ENCODE measurements at regions not wholly inside any gene's neighbourhood (a gene's known extent, or its start where the extent isn't known, plus 50 kb on each side); places are given as distances from the start of the nearest gene placed in this dataset.
"Not testable (repeated sequence)": the region's sequence is repeated elsewhere in the genome, so short reads cannot be mapped to it uniquely, and the experiment has no call there.

- no peak for DNase-seq (ENCODE audit: low spot score)
Measured at GRCh38 chr12:47311568-47311967, 231.8 kb upstream of the AMIGO2 start.

DNA sequence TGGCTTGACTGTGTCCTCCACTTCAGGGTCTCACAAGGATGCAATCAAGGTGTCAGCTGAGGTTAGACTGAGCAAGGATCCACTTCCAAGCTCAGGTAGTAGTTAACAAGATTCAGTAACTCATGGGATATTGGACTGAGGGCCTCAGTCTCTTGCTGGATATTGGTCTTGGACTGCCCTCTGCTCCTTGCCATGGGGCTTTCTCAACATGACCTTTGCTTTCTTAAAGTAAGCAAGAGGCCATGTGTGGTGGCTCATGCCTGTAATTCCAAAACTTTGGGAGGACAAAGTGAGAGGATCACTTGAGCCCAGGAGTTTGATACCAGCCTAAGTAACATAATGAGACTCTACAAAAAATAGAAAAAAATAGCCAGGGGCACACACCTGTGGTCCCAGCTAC, 231.3 kb upstream of the AMIGO2 start:
- DNase-seq (ENCODE audit: low spot score): no peak

DNA sequence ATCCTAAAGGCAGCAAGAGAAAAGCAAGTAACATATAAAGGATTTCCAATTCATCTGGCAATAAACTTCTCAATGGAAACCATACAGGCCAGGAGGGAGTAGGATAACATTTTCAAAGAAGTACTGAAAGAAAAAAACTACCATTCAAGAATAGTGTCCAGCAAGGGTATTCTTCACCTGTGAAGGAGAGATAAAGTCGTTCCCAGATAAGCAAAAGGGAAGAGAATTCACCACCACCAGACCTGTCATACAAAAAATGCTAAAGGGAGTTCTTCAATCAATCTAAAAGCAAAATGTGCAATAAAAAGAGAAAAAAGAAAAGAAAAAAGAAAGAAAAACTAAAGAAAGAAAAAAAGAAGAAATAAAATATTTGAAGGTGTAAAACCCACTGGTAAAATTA, 228.9 kb upstream of the AMIGO2 start:
- DNase-seq (ENCODE audit: low spot score): no peak

- no peak for DNase-seq (ENCODE audit: low spot score)
Measured at GRCh38 chr12:47307680-47308399, 228.1 kb upstream of the AMIGO2 start.

DNA sequence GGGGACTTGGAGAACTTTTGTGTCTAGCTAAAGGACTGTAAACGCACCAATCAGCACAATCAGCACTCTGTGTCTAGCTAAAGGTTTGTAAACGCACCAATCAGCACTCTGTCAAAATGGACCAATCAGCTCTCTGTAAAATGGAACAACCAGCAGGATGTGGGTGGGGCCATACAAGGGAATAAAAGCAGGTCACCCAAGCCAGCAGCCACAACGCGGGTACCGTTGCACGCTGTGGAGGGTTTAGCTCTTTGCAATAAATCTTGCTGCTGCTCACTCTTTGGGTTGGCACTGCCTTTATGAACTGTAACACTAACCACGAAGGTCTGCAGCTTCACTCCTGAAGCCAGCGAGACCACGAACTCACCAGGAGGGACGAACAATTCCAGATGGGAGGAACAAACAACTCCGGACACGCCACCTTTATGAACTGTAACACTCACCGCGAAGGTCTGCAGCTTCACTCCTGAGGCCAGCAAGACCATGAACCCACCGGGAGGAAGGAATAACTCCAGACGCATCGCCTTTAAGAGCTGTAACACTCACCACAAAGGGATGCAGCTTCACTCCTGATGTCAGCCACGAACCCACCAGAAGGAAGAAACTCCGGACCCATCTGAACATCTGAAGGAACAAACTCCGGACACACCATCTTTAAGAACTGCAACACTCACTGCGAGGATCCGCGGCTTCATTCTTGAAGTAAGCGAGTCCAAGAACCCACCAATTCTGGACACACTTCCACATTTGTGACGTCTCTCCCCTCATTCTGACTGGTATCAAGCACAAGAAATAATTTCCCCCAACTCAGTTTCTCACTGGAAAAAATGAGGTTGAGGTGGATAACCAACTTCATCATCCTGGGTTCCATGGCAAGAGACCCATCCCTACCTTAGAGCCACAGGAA, 227.3 kb upstream of the AMIGO2 start:
- not testable (repeated sequence) for DNase-seq (ENCODE audit: low spot score)

GRCh38 chr12:47306130-47306529, 226.4 kb upstream of the AMIGO2 start:
- no peak for DNase-seq (ENCODE audit: low spot score)

GRCh38 chr12:47305464-47305863, 225.7 kb upstream of the AMIGO2 start:
- no peak for DNase-seq (ENCODE audit: low spot score)

DNA sequence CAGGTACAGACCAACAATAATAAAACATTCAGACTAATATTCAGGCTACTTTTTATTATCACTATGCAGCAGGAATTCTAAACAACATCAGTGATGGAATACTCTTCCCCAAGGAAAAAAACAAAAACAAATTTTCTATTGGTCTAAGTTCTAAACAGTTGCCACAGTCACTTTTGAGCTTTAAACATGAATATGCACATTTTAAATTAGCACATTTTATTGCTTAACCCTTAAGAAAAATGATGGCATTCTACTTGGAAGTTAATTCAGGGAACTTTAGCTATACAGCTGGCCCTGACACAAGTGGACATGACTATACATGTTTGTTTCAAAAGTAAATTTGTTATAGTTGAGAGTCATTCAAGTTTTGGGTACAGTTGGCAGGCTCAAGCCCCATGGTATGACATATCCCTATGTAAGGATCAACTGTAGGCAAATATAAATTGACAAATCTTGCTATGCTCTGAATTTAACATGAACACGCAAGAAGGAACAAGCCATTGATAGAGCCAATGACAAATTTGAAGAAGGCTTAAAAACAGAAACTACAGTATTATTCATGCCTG, 224.3 kb upstream of the AMIGO2 start:
- DNase-seq (ENCODE audit: low spot score): no peak

DNA sequence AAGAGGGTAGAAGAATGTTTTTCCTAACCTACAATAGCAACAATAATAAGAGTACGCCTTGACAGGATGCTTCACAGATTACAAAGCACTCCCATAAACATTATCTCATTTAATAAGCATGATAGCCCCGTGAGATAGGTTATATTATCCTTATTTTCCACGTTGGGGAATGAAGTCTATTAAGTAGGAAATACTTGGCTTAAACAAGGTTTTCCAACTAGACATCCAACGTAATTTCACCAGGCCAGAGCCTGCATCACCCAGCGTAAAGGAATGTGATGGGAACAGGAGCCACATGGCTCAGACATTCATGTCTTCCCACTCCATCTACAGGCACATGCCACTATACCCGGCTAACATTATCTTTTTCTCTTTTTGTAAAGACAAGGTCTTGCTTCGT, 223.4 kb upstream of the AMIGO2 start:
- DNase-seq (ENCODE audit: low spot score): no peak

GRCh38 chr12:47302111-47302671, 222.4 kb upstream of the AMIGO2 start:
- peak; percentile 30 for DNase-seq (ENCODE audit: low spot score)

GRCh38 chr12:47299586-47299985, 219.8 kb upstream of the AMIGO2 start:
- no peak for DNase-seq (ENCODE audit: low spot score)

DNA sequence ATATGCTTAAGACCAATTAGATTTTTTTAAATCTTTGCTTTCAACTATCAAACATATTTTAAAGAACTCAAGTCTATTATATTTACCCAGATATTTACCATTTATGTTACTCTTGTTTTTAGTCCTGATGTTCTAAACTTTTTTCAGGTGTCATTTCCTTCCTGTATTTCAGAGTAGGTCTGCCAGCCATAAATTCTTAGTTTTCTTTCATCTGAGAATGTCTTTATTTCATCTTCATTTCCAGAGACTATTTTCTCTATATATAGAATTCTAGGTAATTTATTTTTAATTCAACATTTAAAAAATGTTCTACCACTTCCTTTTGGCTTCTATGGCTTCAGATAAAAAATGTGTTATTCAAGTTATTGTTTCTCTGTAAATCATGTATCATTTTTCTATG, 218.2 kb upstream of the AMIGO2 start:
- no peak for DNase-seq (ENCODE audit: low spot score)

GRCh38 chr12:47296828-47297227, 217.1 kb upstream of the AMIGO2 start:
- no peak for DNase-seq (ENCODE audit: low spot score)

- DNase-seq (ENCODE audit: low spot score): no peak
Measured at GRCh38 chr12:47293406-47293805, 213.6 kb upstream of the AMIGO2 start.

DNA sequence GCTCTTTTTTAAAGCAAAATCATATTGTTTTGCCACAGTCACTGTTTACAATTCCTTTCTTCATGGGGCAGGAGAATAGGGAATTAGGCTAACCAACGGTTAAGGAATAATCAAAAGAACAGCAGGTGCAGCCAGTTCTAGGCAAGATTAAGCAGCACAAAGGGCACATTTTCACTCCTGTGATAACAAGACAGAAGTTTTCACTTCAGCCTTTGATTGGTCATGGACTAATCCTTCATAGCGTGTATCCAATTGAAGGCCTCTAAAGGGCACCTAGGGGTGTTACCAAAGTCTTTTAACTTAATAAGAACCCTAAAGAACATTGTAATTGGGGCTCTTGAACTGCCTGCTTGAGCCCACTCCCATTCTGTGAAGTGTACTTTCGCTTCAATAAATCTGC, 206.9 kb upstream of the AMIGO2 start:
- no peak for DNase-seq (ENCODE audit: low spot score)
